Myocyte (in vitro differentiated cells): ENCODE measurements at regions not wholly inside any gene's neighbourhood (a gene's known extent, or its start where the extent isn't known, plus 50 kb on each side); places are given as distances from the start of the nearest gene placed in this dataset.

Experiments
- DNase-seq: peaks from one replicate; pipeline ENCODE4 v3.0.0-alpha.2; 2012; ENCODE audit warnings: low read depth

GRCh38 chr22:49152127-49152938 is 675.3 kb downstream of the BRD1 start:
- DNase-seq, result no peak

GRCh38 chr22:49151256-49152126 is 676.2 kb downstream of the BRD1 start:
- DNase-seq, result no peak

- no peak for DNase-seq
These were observed 676.9 kb downstream of the BRD1 start for GRCh38 chr22:49150801-49151221.

- DNase-seq, result no peak
These were observed 677.7 kb downstream of the BRD1 start for GRCh38 chr22:49149721-49150608.

- DNase-seq, result no peak
These were observed 678.7 kb downstream of the BRD1 start for GRCh38 chr22:49148895-49149418.

GRCh38 chr22:49147617-49148175 is 680.0 kb downstream of the BRD1 start:
- no peak for DNase-seq

- no peak for DNase-seq
These were observed 680.5 kb downstream of the BRD1 start for GRCh38 chr22:49147171-49147570.

- DNase-seq, result no peak
These were observed 681.2 kb downstream of the BRD1 start for GRCh38 chr22:49146511-49146910.

- no peak for DNase-seq
These were observed 683.9 kb downstream of the BRD1 start for GRCh38 chr22:49143812-49144211.

GRCh38 chr22:49142891-49143290 is 684.8 kb downstream of the BRD1 start:
- DNase-seq, result no peak

GRCh38 chr22:49142296-49142695 is 685.4 kb downstream of the BRD1 start:
- DNase-seq, result no peak

- no peak for DNase-seq
These were observed 685.9 kb downstream of the BRD1 start for GRCh38 chr22:49141761-49142160.

GRCh38 chr22:49140911-49141665 is 686.6 kb downstream of the BRD1 start:
- DNase-seq, result no peak

- no peak for DNase-seq
These were observed 688.1 kb downstream of the BRD1 start for GRCh38 chr22:49139492-49140151.

GRCh38 chr22:49138250-49138790 is 689.4 kb downstream of the BRD1 start:
- DNase-seq, result no peak

GRCh38 chr22:49137206-49137840 is 690.4 kb downstream of the BRD1 start:
- DNase-seq, result no peak

GRCh38 chr22:49136816-49137180 is 690.9 kb downstream of the BRD1 start:
- no peak for DNase-seq

GRCh38 chr22:49136041-49136815 is 691.4 kb downstream of the BRD1 start:
- DNase-seq, result no peak
